ENCODE measurements at regions not wholly inside any gene's neighbourhood (a gene's known extent, or its start where the extent isn't known, plus 50 kb on each side); places are given as distances from the start of the nearest gene placed in this dataset.
"Not testable (repeated sequence)": the region's sequence is repeated elsewhere in the genome, so short reads cannot be mapped to it uniquely, and the experiment has no call there.

- Mint-ChIP-seq H3K4me3 (no peak overlapping the region), H3K27ac (no peak overlapping the region), H3K9me3 (peaks cover 6% of the 10 kb centered on the region), H3K27me3 (no peaks in the 10 kb centered on the region), H3K4me1 (no peaks in the 10 kb centered on the region), H3K36me3 (ENCODE audit: low read depth) (no peaks in the 10 kb centered on the region)
- no peak for DNase-seq
- POLR2A ChIA-PET = no interaction called here
- CTCF ChIA-PET = interaction anchor here (0.9 kb wide), 1 partner anchor 13 kb away, joined by 3 read pairs; no protein-coding TSS in a partner anchor
These were observed 106.4 kb downstream of the RHOU start for GRCh38 chr1:228841632-228842031.

- no peak overlapping the region for H3K27ac Mint-ChIP-seq
- H3K9me3 Mint-ChIP-seq = peaks cover 6% of the 10 kb centered on the region
- no peaks in the 10 kb centered on the region for H3K36me3 Mint-ChIP-seq (ENCODE audit: low read depth)
- ChIA-PET CTCF (interaction anchor here (0.9 kb wide), 1 partner anchor 13 kb away, joined by 3 read pairs; no protein-coding TSS in a partner anchor), POLR2A (no interaction called here)
- H3K4me1 Mint-ChIP-seq = no peaks in the 10 kb centered on the region
- H3K27me3 Mint-ChIP-seq = no peaks in the 10 kb centered on the region
- DNase-seq = no peak
- no peak overlapping the region for H3K4me3 Mint-ChIP-seq
These were observed 107.0 kb downstream of the RHOU start for GRCh38 chr1:228842094-228842775.

GRCh38 chr1:228845101-228845500, 109.8 kb downstream of the RHOU start:
- no peaks in the 10 kb centered on the region for H3K36me3 Mint-ChIP-seq (ENCODE audit: low read depth)
- no peaks in the 10 kb centered on the region for H3K4me1 Mint-ChIP-seq
- no peak overlapping the region for H3K4me3 Mint-ChIP-seq
- no peak for DNase-seq
- peaks cover 6% of the 10 kb centered on the region for H3K9me3 Mint-ChIP-seq
- no peak overlapping the region for H3K27ac Mint-ChIP-seq
- POLR2A ChIA-PET = no interaction called here
- CTCF ChIA-PET = no interaction called here
- peaks cover 3% of the 10 kb centered on the region for H3K27me3 Mint-ChIP-seq

- no peaks in the 10 kb centered on the region for H3K36me3 Mint-ChIP-seq (ENCODE audit: low read depth)
- peaks cover 6% of the 10 kb centered on the region for H3K9me3 Mint-ChIP-seq
- DNase-seq = no peak
- no peak overlapping the region for H3K4me3 Mint-ChIP-seq
- POLR2A ChIA-PET = no interaction called here
- peaks cover 5% of the 10 kb centered on the region for H3K27me3 Mint-ChIP-seq
- no peaks in the 10 kb centered on the region for H3K4me1 Mint-ChIP-seq
- H3K27ac Mint-ChIP-seq = no peak overlapping the region
- CTCF ChIA-PET = no interaction called here
These were observed 111.7 kb downstream of the RHOU start for GRCh38 chr1:228846952-228847351.

GRCh38 chr1:228847451-228847850, 112.2 kb downstream of the RHOU start:
- not testable (repeated sequence) for H3K4me3 Mint-ChIP-seq; H3K4me1 Mint-ChIP-seq; H3K27ac Mint-ChIP-seq; H3K27me3 Mint-ChIP-seq; H3K9me3 Mint-ChIP-seq; H3K36me3 Mint-ChIP-seq (ENCODE audit: low read depth); DNase-seq
- ChIA-PET CTCF (interaction anchor here (1.0 kb wide), 2 partner anchors 9 to 13 kb away, joined by 3 read pairs; no protein-coding TSS in a partner anchor), POLR2A (interaction anchor here (1.4 kb wide), 1 partner anchor 13 kb away, joined by 4 read pairs; no protein-coding TSS in a partner anchor)

GRCh38 chr1:228848406-228848805, 113.1 kb downstream of the RHOU start:
- no peak overlapping the region for H3K27ac Mint-ChIP-seq
- ChIA-PET POLR2A (interaction anchor here (1.4 kb wide), 1 partner anchor 14 kb away, joined by 4 read pairs; no protein-coding TSS in a partner anchor), CTCF (interaction anchor here (1.0 kb wide), 2 partner anchors 10 to 14 kb away, joined by 3 read pairs; no protein-coding TSS in a partner anchor)
- no peaks in the 10 kb centered on the region for H3K9me3 Mint-ChIP-seq
- H3K27me3 Mint-ChIP-seq = peaks cover 5% of the 10 kb centered on the region
- no peak for DNase-seq
- no peak overlapping the region for H3K4me3 Mint-ChIP-seq
- no peaks in the 10 kb centered on the region for H3K36me3 Mint-ChIP-seq (ENCODE audit: low read depth)
- H3K4me1 Mint-ChIP-seq = no peaks in the 10 kb centered on the region

GRCh38 chr1:228849011-228849541, 113.8 kb downstream of the RHOU start:
- ChIA-PET CTCF (no interaction called here), POLR2A (interaction anchor here (1.0 to 1.4 kb wide), 2 partner anchors 15 to 18 kb away, joined by 3 to 4 read pairs; no protein-coding TSS in a partner anchor)
- peaks cover 5% of the 10 kb centered on the region for H3K27me3 Mint-ChIP-seq
- no peaks in the 10 kb centered on the region for H3K36me3 Mint-ChIP-seq (ENCODE audit: low read depth)
- no peaks in the 10 kb centered on the region for H3K4me1 Mint-ChIP-seq
- no peaks in the 10 kb centered on the region for H3K9me3 Mint-ChIP-seq
- no peak overlapping the region for H3K4me3 Mint-ChIP-seq
- DNase-seq = no peak
- H3K27ac Mint-ChIP-seq = no peak overlapping the region

GRCh38 chr1:228850141-228851100, 115.1 kb downstream of the RHOU start:
- POLR2A ChIA-PET = interaction anchor here (1.1 kb wide), 1 partner anchor 13 kb away, joined by 4 read pairs; no protein-coding TSS in a partner anchor
- no peak for DNase-seq
- H3K9me3 Mint-ChIP-seq = no peaks in the 10 kb centered on the region
- no peaks in the 10 kb centered on the region for H3K4me1 Mint-ChIP-seq
- no peak overlapping the region for H3K4me3 Mint-ChIP-seq
- CTCF ChIA-PET = no interaction called here
- peaks cover 7% of the 10 kb centered on the region for H3K27me3 Mint-ChIP-seq
- H3K36me3 Mint-ChIP-seq (ENCODE audit: low read depth) = no peaks in the 10 kb centered on the region
- no peak overlapping the region for H3K27ac Mint-ChIP-seq

GRCh38 chr1:228851193-228851592, 115.9 kb downstream of the RHOU start:
- no peak overlapping the region for H3K4me3 Mint-ChIP-seq
- no peaks in the 10 kb centered on the region for H3K36me3 Mint-ChIP-seq (ENCODE audit: low read depth)
- no peak overlapping the region for H3K27ac Mint-ChIP-seq
- H3K27me3 Mint-ChIP-seq = peaks cover 12% of the 10 kb centered on the region
- POLR2A ChIA-PET = interaction anchor here (1.1 kb wide), 1 partner anchor 12 kb away, joined by 4 read pairs; no protein-coding TSS in a partner anchor
- H3K4me1 Mint-ChIP-seq = no peaks in the 10 kb centered on the region
- H3K9me3 Mint-ChIP-seq = no peaks in the 10 kb centered on the region
- CTCF ChIA-PET = no interaction called here
- DNase-seq = no peak

- no peak for DNase-seq
- H3K4me3 Mint-ChIP-seq = no peak overlapping the region
- ChIA-PET CTCF (no interaction called here), POLR2A (no interaction called here)
- no peak overlapping the region for H3K27ac Mint-ChIP-seq
- H3K4me1 Mint-ChIP-seq = no peaks in the 10 kb centered on the region
- H3K36me3 Mint-ChIP-seq (ENCODE audit: low read depth) = no peaks in the 10 kb centered on the region
- peaks cover 14% of the 10 kb centered on the region for H3K27me3 Mint-ChIP-seq
- H3K9me3 Mint-ChIP-seq = no peaks in the 10 kb centered on the region
These were observed 116.3 kb downstream of the RHOU start for GRCh38 chr1:228851618-228852017.

- Mint-ChIP-seq H3K27ac (no peak overlapping the region), H3K4me1 (no peaks in the 10 kb centered on the region)
- CTCF ChIA-PET = no interaction called here
These were observed 116.7 kb downstream of the RHOU start for GRCh38 chr1:228852024-228852423.

GRCh38 chr1:228852511-228853088, 117.3 kb downstream of the RHOU start:
- no peaks in the 10 kb centered on the region for H3K36me3 Mint-ChIP-seq (ENCODE audit: low read depth)
- H3K9me3 Mint-ChIP-seq = no peaks in the 10 kb centered on the region
- H3K4me3 Mint-ChIP-seq = no peak overlapping the region
- no peaks in the 10 kb centered on the region for H3K4me1 Mint-ChIP-seq
- H3K27me3 Mint-ChIP-seq = peaks cover 18% of the 10 kb centered on the region
- DNase-seq = no peak
- H3K27ac Mint-ChIP-seq = no peak overlapping the region
- CTCF ChIA-PET = no interaction called here
- POLR2A ChIA-PET = no interaction called here

More at GRCh38 chr1:228852024-228852423, 116.7 kb downstream of the RHOU start:
- no peak for DNase-seq
- H3K27me3 Mint-ChIP-seq = peaks cover 18% of the 10 kb centered on the region
- H3K4me3 Mint-ChIP-seq = no peak overlapping the region
- no peaks in the 10 kb centered on the region for H3K9me3 Mint-ChIP-seq
- POLR2A ChIA-PET = no interaction called here
- no peaks in the 10 kb centered on the region for H3K36me3 Mint-ChIP-seq (ENCODE audit: low read depth)

GRCh38 chr1:228853191-228853590, 117.9 kb downstream of the RHOU start:
- Mint-ChIP-seq H3K9me3 (no peaks in the 10 kb centered on the region), H3K36me3 (ENCODE audit: low read depth) (no peaks in the 10 kb centered on the region), H3K27ac (no peak overlapping the region), H3K4me3 (no peak overlapping the region), H3K4me1 (no peaks in the 10 kb centered on the region), H3K27me3 (peaks cover 18% of the 10 kb centered on the region)
- ChIA-PET CTCF (no interaction called here), POLR2A (no interaction called here)
- no peak for DNase-seq

Data from activated CD4-positive, alpha-beta memory T cell treated with anti-CD3 and anti-CD28 coated beads, Interleukin-2, amount 10 ng/mL, durations not matched to agents 7 days and 5 days (primary cell).